RPMI8226 (cell line): ENCODE measurements at regions not wholly inside any gene's neighbourhood (a gene's known extent, or its start where the extent isn't known, plus 50 kb on each side); places are given as distances from the start of the nearest gene placed in this dataset.
A peak's percentile ranks its signal among the peaks of the same experiment; 100 is the strongest.
"Not testable (repeated sequence)": the region's sequence is repeated elsewhere in the genome, so short reads cannot be mapped to it uniquely, and the experiment has no call there.

Experiments
- DNase-seq: peaks from one replicate; pipeline ENCODE4 v3.0.0-alpha.2; 2015

DNA sequence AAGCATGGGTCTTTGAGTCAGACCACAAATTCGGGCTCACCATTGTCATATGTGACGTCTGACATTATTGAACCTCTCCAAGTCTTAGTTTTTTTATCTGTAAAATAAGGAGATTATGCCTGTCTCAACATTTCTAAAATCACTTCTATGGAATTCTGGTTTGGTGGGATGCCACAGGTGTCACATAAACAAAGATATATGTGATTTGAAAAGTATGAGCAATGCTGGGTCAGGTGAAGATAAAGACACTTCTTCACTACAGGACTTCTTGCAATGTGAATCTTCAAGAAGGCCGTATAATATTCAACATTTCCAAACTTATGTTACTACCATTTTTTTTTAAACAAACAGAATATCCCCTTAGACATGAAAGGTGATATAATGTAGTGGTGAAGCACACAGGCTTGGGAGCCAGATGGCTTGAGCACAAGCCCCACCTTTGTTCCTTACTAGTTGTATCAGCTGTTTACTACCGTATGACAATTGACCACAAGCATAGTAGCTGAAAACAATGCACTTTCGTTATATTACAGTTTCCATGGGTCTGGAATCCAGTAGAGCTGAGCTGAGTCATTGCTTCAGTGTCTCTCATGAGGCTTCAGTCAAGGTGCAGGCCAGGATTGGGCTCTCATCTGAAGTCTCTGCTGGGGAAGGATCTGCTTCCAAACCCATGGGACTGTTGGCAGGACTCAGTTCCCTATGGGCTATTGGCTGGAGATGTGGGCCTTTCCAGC, 87.7 kb downstream of the UTP18 start:
- DNase-seq: no peak

DNA sequence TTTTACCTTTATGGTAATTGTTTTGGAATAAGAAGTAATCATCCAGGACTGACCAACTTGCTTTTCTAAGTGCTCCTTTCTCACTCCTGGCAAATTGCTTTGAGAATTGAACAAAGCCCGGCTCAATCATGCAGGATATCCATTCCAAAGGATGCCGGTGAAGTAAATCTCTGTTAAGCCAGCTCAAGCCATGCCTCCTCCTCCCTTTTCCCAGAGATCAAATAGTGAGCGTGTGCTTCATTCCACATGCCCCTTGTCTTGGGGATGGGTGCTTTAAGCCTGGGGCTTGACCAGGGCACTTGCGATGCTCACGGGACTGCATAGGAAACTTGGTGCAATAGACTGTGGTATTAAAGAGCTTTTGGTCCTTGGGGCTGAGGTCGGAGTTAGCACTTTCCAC, 90.7 kb downstream of the UTP18 start:
- no peak for DNase-seq

DNA sequence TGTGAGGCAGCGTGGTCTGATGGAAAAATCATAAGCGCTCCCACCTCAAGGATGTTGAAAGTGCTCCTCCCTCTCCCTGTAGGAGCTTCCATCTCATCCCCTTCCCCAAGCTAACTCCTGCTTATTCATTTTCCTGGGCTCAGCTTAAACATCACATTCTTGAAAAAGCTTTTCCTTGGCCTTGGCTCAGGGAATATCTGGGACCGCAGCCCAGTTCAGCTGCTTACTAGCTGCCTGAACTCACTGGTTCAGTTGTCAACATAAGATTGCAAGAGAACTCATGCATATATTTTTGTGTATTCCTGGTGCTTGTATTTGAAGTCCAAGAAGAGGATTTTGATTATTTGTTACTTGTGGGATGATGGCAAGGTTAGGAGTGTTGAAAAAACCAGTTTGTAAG, 91.5 kb downstream of the UTP18 start:
- no peak for DNase-seq

DNA sequence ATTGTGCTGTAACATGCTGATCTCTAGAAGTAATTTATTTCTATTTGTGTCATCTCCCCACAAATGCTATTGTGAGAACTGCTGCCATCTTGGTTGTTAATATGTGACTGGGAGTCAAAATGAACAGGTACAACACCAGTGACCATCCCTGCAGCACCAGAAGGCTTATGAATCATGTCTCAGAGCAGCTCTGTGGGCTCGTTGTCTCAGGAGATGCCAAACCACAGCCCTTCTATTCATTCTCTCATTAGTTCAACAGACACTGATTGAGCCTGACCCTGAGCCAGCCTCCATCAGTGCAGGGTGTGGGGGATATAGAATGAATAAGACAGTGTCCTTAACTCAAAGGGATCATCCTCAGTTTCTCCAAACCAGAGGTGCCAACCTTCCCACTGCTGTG, 92.5 kb downstream of the UTP18 start:
- DNase-seq: no peak

DNA sequence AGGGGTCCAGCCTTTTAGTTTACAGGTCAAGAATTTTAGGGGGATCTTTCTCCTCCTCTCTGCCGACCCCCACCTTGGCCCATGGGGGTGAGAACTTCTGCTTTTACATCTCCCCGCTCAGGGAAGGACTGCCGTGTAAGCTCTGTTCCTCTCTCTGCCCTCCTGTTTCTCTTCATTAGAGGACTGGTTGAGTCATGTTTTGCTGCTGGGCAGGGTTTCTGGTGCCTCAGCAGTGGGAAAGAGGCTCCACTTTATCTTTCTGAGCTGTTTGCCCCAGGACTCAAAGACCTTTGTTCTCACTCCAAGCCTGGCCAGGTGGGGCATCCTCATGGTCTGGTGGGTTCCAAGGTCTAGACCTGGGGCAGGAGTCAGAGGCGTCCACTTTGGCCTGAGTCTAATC, 93.0 kb downstream of the UTP18 start:
- no peak for DNase-seq

DNA sequence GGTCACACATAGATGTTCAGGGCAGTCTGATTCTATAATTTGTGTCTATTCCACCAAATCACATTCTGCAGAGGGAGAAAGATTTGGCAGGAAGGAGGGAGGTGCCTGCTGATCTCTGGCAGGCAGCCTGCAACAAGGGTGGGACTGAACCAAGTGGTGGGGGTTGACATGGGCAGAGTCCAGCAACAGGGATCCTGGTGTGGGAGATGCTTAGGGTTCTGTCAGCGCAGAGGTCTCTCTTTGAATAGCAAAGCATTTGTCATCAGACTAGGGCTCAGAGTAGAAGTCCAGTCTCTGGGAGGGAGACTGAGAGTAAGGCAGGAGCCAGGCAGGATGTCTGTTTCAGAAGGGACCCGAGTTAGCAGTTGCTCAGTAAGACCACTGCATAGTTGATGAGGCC, 94.6 kb downstream of the UTP18 start:
- no peak for DNase-seq

DNA sequence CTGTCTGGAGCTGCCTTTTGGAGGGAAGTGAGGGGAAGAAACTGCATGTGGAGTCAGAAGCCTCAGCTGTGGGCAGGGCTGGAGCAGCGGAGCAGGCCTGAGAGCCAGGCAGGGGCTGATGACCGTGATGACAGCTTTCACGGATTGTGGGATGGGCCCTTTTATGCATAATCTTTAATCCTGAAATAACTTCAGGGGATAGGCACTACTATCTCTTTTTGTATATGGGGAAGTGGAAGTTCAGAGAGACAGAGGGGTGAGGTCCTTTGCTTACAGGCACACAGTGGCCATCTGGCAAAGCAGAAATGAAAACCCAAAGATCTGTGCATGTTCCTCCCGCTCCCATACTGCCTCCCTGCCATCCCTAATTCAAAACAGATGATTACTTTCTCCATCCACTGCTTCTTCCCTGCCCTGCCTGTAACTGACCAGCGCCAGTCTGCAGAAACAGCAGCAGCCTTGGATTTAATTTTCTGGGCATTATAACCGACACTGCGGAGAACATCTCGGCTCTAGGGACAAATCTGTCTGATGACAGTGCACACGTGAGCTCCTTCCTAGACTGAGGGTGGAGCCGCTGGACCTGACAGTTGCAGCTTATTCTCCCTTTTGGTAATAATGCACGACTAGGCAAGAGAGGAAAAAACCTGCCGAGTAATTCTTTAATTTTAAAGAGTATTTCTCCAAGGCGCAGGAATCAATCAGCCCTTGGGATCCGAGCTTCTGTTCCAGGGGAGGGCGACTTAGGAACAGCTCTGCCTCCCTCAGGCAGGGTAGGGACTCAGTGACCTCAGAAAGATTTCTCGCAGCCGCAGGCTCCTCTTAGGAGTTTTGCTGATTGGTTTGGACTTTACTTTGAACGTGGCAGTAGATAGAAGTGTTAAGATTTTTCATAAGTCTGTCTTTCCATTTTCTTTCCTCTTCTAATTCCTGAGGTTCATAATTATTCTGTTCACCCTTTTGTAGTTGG, 95.4 kb downstream of the UTP18 start:
- no peak for DNase-seq

DNA sequence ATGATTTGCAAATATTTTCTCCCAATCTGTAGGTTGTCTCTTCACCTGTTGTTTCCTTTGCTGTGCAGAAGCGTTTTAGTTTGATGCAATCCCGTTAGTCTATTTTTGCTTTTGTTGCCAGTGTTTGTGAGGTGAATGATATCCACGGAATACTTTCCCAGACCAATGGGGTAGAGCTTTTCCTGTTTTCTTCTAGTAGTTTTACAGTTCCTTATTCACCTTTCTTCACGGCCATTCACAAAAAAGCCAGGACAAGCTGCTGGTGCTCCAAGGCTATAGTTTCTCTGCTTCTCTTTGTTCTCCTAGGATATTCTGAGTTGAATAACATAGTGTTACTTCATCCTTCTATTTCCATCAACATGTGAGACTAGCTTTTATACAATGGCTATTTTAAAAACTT, 98.7 kb downstream of the UTP18 start:
- DNase-seq: no peak

DNA sequence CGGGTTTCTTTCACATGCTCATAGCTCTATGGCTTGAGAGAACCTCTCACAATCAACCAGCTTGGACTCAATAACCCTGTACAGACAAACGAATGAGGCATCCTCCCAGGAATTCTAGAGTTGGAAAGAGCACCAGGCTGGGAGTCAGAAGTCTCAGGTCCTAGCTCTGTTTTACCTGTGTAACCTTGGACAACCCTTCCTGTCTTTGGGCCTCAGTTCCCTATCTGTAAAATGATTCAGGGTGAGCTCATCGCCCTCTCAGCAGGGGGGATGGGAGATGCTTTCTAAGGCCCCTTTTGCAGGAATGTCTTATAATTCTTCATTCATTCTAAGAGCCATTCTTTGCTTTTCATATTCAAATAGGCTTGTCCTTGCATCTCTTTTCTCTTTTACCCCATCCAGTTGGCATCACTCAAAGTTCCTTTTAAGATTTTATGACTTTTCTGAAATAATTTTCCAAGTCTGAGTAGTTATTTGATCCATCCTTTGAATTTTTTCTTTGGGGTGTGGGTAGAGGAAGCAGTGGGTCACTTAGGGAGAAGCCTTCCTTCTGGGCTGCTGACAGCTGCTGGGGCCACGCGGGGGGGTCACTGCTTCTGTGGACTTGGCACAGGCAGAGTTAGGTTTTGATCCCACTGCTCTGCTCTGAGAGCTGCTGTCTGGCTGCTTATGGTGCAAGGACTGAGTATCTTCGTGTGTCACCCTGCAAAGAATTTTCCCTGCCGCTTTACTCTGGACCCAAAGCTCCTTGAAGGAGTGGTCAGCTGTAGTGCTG, 102.7 kb downstream of the UTP18 start:
- no peak for DNase-seq

DNA sequence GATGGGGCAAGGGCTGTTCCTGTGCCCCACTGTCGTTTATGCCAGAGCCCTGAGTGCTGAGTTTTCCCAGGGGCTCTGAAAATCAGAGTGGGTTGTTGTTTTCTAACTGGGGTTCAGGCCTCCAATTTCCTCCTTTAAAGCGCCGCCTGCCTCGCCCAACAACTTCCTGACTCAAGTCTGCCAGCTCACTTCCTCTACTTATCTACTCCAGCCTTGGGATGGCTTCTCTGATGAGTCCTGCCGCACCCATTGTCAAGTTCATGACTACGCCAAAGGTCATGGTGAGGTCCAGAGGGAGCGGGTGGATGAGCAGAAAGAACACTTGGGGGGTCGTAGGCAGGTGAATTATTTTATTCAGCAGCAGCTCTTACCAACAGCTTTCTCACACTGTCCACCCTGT, 104.7 kb downstream of the UTP18 start:
- no peak for DNase-seq

DNA sequence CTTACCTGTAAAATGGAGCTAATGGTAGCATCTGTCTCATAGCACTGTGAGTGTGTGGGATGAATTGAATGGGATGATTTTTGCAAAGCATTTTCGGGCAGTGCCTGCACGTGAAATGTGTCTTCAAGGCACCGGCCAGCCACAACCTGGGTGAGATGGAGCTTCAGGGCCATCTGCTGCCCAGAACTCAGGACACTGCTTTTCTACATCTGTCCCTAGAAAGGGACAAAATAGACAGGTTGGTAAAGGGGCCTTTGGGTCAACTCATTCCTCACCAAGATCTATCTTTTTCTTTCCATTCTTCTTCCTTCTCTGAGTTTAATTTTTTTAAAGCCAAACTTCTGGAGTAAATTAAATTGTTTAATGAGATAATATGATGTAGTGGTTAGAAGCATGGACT, 106.5 kb downstream of the UTP18 start:
- DNase-seq: no peak

DNA sequence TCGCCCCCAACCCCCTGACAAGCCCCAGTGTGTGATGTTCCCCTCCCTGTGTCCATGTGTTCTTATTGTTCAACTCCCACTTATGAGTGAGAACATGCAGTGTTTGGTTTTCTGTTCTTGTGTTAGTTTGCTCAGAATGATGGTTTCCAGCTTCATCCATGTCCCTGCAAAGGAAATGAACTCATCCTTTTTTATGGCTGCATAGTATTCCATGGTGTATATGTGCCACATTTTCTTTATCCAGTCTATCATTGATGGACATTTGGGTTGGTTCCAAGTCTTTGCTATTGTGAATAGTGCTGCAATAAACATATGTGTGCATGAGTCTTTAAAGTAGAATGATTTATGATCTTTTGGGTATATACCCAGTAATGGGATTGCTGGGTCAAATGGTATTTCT, 107.5 kb downstream of the UTP18 start:
- DNase-seq: not testable (repeated sequence)

DNA sequence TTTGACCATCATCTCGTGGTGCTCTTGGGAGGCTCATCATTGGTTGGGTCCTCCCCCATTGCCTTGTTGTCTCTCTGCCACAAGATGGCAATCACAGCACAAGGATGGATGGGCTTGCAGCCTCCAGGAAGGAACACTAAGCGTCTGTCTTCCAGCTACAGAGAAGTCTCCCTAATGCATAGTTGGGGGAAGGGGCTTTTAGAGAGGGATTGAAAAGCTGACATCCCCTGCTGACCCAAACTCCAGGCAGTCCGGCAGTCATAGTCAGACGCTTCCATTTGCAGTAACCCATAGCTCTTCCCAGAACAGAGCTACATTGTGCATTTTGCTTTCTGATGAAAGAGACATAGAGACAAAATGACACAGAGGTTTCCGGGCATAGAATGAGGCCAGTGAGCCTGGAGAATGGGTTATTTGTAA, 111.4 kb downstream of the UTP18 start:
- DNase-seq: peak; percentile 58

DNA sequence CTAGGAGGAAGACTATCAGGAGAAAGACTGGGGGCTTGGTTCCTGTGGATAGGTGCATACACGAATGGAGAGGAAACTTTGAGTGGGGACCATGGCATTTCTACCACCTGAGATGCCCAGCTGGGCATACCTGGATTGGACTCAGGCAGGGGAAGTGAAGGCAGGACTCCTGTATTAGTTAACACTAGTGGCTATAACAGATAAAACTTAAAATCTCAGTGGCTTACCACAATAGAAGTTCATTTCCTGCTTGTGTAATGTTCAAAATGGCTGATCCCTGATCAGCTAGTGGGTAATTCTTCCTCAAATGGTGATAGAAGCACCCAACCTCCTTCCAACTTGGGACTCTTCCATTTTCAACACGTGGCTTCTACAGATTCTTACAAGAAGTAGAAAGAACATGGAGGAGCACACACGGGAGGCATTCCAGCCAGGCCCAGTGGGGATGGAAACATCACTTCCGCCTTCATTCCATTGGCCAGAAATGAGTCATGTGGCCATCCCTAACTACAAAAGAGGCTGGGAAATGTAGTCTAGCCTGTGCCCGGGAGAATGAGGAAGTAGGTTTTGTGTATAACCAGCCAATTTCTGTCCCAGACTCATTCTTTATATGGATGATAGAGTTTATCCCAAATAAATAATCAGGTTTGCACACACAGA, 112.1 kb downstream of the UTP18 start:
- peak; percentile 88 for DNase-seq

DNA sequence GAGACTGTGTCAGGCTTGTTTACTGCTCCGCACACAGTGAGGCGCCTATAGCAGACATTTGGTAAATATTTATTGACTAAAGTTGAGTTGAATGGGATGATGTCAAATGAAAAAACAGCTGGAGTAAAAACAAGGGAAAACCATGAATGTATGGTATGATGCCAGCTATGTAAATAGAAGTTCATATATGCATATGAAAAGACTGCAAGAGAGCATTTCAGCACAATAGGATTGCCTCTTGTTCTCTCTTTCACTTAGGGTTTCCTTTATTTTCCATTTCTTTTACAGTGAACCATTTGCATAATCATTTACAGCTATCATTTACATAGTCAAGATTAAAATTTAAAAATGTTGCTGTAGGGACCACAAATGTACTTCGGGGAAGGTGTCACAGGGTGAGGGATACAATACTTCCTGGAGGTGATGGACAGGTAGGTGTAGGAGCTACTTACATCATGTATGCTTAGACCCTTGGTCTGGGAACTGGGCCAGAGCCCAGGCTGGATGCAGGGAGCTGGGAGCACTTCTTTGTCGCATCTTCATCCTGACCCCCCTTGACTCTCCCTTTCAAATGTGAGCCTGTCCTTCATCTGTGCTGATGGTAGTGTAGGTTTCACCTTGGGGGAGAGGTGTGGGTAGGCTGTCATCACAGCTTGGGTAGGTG, 113.3 kb downstream of the UTP18 start:
- no peak for DNase-seq

DNA sequence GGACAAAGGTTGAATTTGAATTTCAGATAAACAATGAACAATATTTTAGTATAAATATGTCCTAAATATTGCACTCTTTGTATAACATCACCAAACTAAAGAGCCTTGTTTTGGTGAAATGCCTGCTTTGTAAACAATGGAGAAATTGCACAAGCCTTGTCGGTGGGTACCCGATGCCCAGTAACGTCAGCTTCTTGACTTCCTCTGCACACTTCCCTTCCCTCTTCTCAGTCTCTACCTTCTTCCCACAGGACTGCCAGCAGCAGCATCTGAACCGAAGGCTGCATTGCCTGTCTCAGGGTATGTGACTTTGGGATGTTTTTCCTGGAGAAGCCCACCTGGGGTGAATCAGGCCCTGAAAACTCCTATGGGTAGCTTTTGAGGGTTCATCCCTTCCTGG, 113.9 kb downstream of the UTP18 start:
- no peak for DNase-seq

DNA sequence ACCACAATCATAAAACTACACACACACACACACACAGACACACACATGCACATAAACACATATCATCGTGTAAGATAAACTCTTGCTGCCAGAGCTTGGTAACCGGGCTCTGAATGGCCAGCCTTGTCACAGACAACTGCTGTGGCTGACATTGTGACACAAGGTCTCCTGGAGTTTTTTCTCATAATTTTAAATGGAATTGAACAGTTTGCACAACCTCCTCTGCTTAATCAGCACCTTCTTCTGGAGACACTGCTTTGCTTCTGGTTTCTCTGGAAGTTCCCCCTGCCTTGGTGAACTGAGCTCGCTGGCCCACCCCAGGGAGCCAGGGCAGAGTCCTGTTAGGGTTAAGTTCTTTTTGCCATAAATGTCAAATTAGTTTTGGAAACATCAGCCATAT, 115.4 kb downstream of the UTP18 start:
- no peak for DNase-seq

DNA sequence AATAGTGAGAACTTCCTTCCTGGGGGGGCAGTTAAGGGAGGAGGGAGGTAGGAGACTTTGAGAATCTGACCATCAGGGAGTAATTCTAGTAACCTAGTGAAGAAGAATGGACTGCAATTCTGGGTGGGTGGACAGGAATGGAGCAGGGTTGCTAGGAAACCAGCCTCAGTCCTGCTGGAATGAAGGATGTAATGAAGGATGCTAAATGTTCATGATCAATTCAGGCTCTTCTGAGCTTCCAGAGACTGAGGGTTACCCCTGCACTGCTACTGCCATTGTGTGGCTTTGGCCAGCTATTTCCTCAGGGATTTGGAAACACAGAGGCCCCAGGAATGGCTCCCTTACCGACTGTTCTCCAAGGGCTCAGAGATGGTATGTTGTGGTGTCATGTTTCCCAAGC, 116.4 kb downstream of the UTP18 start:
- no peak for DNase-seq

DNA sequence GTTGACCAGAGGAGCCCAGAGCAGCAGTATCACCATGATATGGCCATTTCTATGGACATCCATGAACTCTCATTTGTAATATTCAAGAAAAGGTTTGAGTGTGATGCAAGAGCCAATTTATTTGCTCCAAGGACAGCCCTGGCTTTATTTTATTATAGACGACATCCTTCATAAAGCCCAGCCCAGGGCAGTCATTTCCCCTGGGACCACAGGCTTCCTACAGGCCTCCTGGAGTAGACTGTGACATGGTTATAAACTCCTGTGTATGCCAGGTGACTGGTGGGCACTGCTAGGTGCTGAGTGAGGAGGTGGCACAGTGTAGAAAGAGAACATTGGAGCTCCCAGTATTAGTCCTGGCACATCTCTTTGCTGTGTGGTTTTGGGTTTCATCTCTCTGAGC, 120.9 kb downstream of the UTP18 start:
- no peak for DNase-seq

DNA sequence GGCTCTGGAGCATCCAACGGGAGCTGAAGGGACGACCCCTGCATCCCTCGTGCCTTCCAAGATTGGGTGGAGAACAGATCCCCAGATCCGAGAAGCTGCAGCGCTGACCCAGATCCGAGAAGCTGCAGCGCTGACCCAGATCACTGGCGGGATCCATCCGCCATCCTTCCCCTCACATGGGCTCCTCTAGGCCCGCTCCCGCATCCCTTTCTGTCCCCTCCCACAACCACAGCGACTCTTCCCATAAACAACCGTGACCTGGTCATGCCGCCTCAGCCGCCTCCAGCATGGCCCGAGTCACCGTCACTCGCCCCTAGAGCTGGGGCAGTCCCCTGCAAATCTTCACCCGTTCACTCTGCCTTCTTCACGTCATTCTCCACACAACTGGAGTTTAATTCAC, 124.9 kb downstream of the UTP18 start:
- DNase-seq: no peak

DNA sequence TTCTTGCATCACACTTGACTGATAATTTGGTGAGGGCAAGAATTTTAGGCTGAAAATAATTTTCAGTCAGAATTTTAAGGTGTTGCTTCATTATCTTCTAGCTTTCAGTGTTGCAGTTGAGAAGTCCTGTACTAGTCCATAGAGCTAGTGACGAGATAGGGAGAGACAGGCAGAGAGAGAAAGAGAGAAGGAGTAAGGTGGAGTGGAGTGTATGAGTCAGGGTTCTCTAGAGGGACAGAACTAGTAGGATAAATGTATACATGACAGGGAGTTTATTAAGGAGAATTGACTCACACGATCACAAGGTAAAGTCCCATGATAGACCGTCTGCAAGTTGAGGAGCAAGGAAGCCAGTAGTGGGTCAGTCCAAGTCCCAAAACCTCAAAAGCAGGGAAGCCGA, 127.2 kb downstream of the UTP18 start:
- DNase-seq: no peak

DNA sequence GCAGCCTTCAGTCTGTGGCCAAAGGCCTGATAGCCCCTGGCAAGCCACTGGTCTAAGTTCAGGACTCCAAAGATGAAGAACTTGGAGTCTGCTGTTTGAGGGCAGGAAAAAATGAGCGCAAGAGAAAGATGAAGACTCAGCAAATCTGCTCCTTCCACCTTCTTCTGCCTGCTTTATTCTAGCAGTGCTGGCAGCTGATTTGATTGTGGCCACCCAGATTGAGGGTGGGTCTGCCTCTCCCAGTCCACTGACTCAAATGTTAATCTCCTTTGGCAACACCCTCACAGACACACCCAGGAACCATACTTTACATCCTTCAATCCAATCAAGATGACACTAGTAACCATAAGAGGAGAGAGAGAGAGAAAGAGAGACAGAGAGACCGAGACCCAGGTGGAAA, 127.6 kb downstream of the UTP18 start:
- no peak for DNase-seq
